Chondrocyte (in vitro differentiated cells): ENCODE measurements at regions not wholly inside any gene's neighbourhood (a gene's known extent, or its start where the extent isn't known, plus 50 kb on each side); places are given as distances from the start of the nearest gene placed in this dataset.

ENCODE experiments used
- DNase-seq: peaks from one replicate; pipeline ENCODE4 v3.0.0; 2021; ENCODE audit warnings: mixed read lengths, low spot score
- H3K27ac Mint-ChIP-seq: one replicate; pipeline ENCODE4 v1.8.0; 2021; ENCODE audit warnings: mild to moderate bottlenecking, moderate library complexity, mixed read lengths; ENCODE audit not compliant: unreplicated experiment
- H3K27me3 Mint-ChIP-seq: 2 replicates; pipeline ENCODE4 v1.8.0; 2021; ENCODE audit warnings: low read depth, mixed read lengths
- H3K36me3 Mint-ChIP-seq: 2 replicates; pipeline ENCODE4 v1.8.0; 2021; ENCODE audit warnings: low read depth, mixed read lengths
- H3K4me1 Mint-ChIP-seq: 2 replicates; pipeline ENCODE4 v1.8.0; 2021; ENCODE audit warnings: low read depth, mild to moderate bottlenecking, mixed read lengths
- H3K4me3 Mint-ChIP-seq: one replicate; pipeline ENCODE4 v1.8.0; 2021; ENCODE audit warnings: mild to moderate bottlenecking, moderate library complexity, mixed read lengths; ENCODE audit not compliant: unreplicated experiment
- H3K9me3 Mint-ChIP-seq: 2 replicates; pipeline ENCODE4 v1.8.0; 2021; ENCODE audit warnings: low read depth, mixed read lengths
- CTCF ChIP-seq: fragments of 200-600 bp; sonication (generic); IDR thresholded peaks from 2 replicates; pipeline ENCODE4 v1.5.0; 2021; ENCODE audit warnings: antibody characterized with exemption, mild to moderate bottlenecking, moderate library complexity

GRCh38 chr3:127457094-127457475, 133.4 kb downstream of the TPRA1 start:
- Mint-ChIP-seq H3K27ac (peak overlapping the region; percentile 36), H3K9me3 (no peaks in the 10 kb centered on the region), H3K36me3 (no peaks in the 10 kb centered on the region), H3K4me3 (peak overlapping the region; percentile 49), H3K4me1 (peaks cover 19% of the 10 kb centered on the region), H3K27me3 (peaks cover 49% of the 10 kb centered on the region)
- no peak for TF ChIP-seq CTCF
- peak; percentile 78 for DNase-seq

- TF ChIP-seq CTCF, result no peak
- peak; percentile 83 for DNase-seq
- peak overlapping the region; percentile 49 for H3K4me3 Mint-ChIP-seq
- H3K4me1 Mint-ChIP-seq, result peaks cover 19% of the 10 kb centered on the region
- peaks cover 50% of the 10 kb centered on the region for H3K27me3 Mint-ChIP-seq
- H3K9me3 Mint-ChIP-seq, result no peaks in the 10 kb centered on the region
- peak overlapping the region; percentile 36 for H3K27ac Mint-ChIP-seq
- H3K36me3 Mint-ChIP-seq, result no peaks in the 10 kb centered on the region
Observed at GRCh38 chr3:127456471-127457093, 134.0 kb downstream of the TPRA1 start.

- peak overlapping the region; percentile 53 for H3K4me3 Mint-ChIP-seq
- DNase-seq, result peak; percentile 91
- no peaks in the 10 kb centered on the region for H3K36me3 Mint-ChIP-seq
- H3K27me3 Mint-ChIP-seq, result peaks cover 50% of the 10 kb centered on the region
- TF ChIP-seq CTCF, result peak; percentile 100
- H3K27ac Mint-ChIP-seq, result no peak overlapping the region
- no peaks in the 10 kb centered on the region for H3K9me3 Mint-ChIP-seq
- H3K4me1 Mint-ChIP-seq, result peaks cover 19% of the 10 kb centered on the region
Observed at GRCh38 chr3:127455541-127456450, 134.7 kb downstream of the TPRA1 start.

- no peak for TF ChIP-seq CTCF
- Mint-ChIP-seq H3K4me3 (peak overlapping the region; percentile 53), H3K27ac (no peak overlapping the region), H3K9me3 (no peaks in the 10 kb centered on the region), H3K4me1 (peaks cover 19% of the 10 kb centered on the region), H3K36me3 (no peaks in the 10 kb centered on the region), H3K27me3 (peaks cover 53% of the 10 kb centered on the region)
- peak; percentile 62 for DNase-seq
Observed at GRCh38 chr3:127454968-127455367, 135.6 kb downstream of the TPRA1 start.

- Mint-ChIP-seq H3K4me3 (no peak overlapping the region), H3K36me3 (no peaks in the 10 kb centered on the region), H3K9me3 (no peaks in the 10 kb centered on the region), H3K4me1 (peaks cover 19% of the 10 kb centered on the region), H3K27ac (no peak overlapping the region), H3K27me3 (peaks cover 53% of the 10 kb centered on the region)
- no peak for TF ChIP-seq CTCF
- DNase-seq, result peak; percentile 49
Observed at GRCh38 chr3:127454051-127454450, 136.5 kb downstream of the TPRA1 start.
